ENCODE measurements at regions not wholly inside any gene's neighbourhood (a gene's known extent, or its start where the extent isn't known, plus 50 kb on each side); places are given as distances from the start of the nearest gene placed in this dataset.

GRCh38 chr9:75803130-75803529, 87.3 kb upstream of the PCSK5 start:
- TF ChIP-seq CTCF (IDR thresholded peaks at IDR 0.05) = no peak

GRCh38 chr9:75810063-75810462, 80.4 kb upstream of the PCSK5 start:
- TF ChIP-seq CTCF (IDR thresholded peaks at IDR 0.05) = no peak

- TF ChIP-seq CTCF (IDR thresholded peaks at IDR 0.05) = no peak
Observed at GRCh38 chr9:75811692-75812091, 78.8 kb upstream of the PCSK5 start.

GRCh38 chr9:75812141-75812540, 78.3 kb upstream of the PCSK5 start:
- TF ChIP-seq CTCF (IDR thresholded peaks at IDR 0.05) = no peak

GRCh38 chr9:75814667-75815066, 75.8 kb upstream of the PCSK5 start:
- no peak for TF ChIP-seq CTCF (IDR thresholded peaks at IDR 0.05)

GRCh38 chr9:75823151-75823550, 67.3 kb upstream of the PCSK5 start:
- no peak for TF ChIP-seq CTCF (IDR thresholded peaks at IDR 0.05)

- TF ChIP-seq CTCF (IDR thresholded peaks at IDR 0.05) = no peak
Observed at GRCh38 chr9:75824816-75825568, 65.5 kb upstream of the PCSK5 start.

GRCh38 chr9:75826314-75826713, 64.2 kb upstream of the PCSK5 start:
- no peak for TF ChIP-seq CTCF (IDR thresholded peaks at IDR 0.05)

Data from LNCAP (cell line).